ENCODE measurements at regions not wholly inside any gene's neighbourhood (a gene's known extent, or its start where the extent isn't known, plus 50 kb on each side); places are given as distances from the start of the nearest gene placed in this dataset.

DNA sequence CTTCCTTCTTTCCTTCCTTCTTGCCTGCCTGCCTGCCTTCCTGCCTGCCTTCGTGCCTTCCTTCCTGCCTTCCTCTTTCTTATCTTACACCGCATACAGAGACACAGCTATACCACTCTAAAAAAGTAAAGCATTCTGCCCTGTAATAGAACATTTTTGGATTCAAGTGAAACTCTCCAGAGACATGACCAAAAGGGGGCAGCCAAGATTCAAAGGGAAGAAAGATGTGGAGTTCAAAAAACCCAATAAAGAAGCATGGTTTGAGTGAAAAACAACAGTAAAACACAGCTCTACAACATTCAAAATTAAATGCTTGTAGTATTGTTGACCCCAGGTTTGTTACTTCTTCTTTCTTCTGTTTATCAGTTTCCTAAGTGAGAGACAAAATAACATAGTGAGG lies 914.9 kb upstream of the PCDH7 start:
- Histone ChIP-seq H3K4me2 (ENCODE audit: insufficient read depth, low read length) (no peak overlapping the region), H3K36me3 (ENCODE audit: insufficient read depth, low read length) (no peaks in the 10 kb centered on the region), H3K27ac (ENCODE audit: low read depth, low read length) (no peak overlapping the region), H3K9me3 (ENCODE audit: low read depth, low read length) (no peaks in the 10 kb centered on the region), H2AFZ (ENCODE audit: low read length) (no peak overlapping the region), H3K4me1 (ENCODE audit: insufficient read depth, low read length) (no peaks in the 10 kb centered on the region), H3K27me3 (ENCODE audit: insufficient read depth, low read length) (no peaks in the 10 kb centered on the region), H4K20me1 (ENCODE audit: insufficient read depth, low read length) (no peaks in the 10 kb centered on the region), H3K4me3 (ENCODE audit: insufficient read depth, low read length) (no peak overlapping the region), H3K79me2 (ENCODE audit: insufficient read depth, low read length) (no peaks in the 10 kb centered on the region)
- DNase-seq (ENCODE audit: insufficient read length, low spot score, missing footprints): no peak
- TF ChIP-seq, protein P1, sequence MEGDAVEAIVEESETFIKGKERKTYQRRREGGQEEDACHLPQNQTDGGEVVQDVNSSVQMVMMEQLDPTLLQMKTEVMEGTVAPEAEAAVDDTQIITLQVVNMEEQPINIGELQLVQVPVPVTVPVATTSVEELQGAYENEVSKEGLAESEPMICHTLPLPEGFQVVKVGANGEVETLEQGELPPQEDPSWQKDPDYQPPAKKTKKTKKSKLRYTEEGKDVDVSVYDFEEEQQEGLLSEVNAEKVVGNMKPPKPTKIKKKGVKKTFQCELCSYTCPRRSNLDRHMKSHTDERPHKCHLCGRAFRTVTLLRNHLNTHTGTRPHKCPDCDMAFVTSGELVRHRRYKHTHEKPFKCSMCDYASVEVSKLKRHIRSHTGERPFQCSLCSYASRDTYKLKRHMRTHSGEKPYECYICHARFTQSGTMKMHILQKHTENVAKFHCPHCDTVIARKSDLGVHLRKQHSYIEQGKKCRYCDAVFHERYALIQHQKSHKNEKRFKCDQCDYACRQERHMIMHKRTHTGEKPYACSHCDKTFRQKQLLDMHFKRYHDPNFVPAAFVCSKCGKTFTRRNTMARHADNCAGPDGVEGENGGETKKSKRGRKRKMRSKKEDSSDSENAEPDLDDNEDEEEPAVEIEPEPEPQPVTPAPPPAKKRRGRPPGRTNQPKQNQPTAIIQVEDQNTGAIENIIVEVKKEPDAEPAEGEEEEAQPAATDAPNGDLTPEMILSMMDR (IDR thresholded peaks at IDR 0.05; ENCODE audit: extremely low read depth, low read depth, low read length): no peak

DNA sequence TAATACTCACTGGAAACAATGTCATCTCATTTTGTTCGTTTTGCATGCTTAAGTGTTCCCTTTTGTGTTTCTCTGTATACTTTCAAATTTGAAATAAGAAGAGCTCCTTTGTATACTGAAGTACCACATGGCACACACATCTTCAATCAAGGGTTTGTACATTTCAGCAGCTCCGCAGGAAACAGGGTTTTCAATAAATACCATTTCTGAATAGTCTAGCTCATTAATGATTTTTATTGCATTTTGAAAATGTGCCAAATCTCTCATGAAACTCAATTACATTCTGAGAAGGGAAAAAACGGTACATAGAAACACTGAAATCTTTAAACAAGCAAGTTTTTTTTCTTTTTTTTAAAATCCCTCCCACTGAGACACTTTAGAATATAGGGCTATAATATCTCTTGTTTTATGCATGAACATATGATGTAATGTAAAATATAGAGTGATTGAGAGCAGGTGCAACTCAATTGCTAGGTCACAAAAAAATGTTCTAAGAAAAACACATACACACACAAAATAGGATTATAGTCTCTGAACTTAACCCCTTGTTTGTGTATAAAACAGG lies 914.2 kb upstream of the PCDH7 start:
- Histone ChIP-seq H3K27me3 (ENCODE audit: insufficient read depth, low read length) (no peaks in the 10 kb centered on the region), H3K4me1 (ENCODE audit: insufficient read depth, low read length) (no peaks in the 10 kb centered on the region), H3K9me3 (ENCODE audit: low read depth, low read length) (no peaks in the 10 kb centered on the region), H3K36me3 (ENCODE audit: insufficient read depth, low read length) (no peaks in the 10 kb centered on the region), H3K4me2 (ENCODE audit: insufficient read depth, low read length) (no peak overlapping the region), H3K4me3 (ENCODE audit: insufficient read depth, low read length) (no peak overlapping the region), H3K79me2 (ENCODE audit: insufficient read depth, low read length) (no peaks in the 10 kb centered on the region), H2AFZ (ENCODE audit: low read length) (no peak overlapping the region), H3K27ac (ENCODE audit: low read depth, low read length) (no peak overlapping the region), H4K20me1 (ENCODE audit: insufficient read depth, low read length) (no peaks in the 10 kb centered on the region)
- DNase-seq (ENCODE audit: insufficient read length, low spot score, missing footprints): no peak
- TF ChIP-seq, protein P1 (IDR thresholded peaks at IDR 0.05; ENCODE audit: extremely low read depth, low read depth, low read length): no peak

DNA sequence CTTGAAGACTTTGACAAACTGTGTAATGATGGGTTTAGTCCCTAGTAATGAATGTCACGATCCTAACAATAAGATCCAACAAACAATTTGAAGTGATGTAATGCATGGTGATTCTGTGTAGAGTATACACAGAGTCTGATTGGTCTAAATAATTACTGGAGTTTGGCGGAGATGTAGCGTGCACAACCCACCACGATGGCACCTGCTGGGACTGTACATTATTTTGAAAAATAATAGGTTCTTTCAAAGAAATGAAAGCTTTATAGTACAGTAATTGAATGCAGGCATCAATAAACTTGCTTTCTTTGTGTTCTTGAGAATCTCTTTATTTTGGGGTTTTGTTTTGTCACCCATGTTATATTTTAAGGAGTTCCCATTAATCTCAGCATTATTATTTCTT lies 902.2 kb upstream of the PCDH7 start:
- no peaks in the 10 kb centered on the region for H4K20me1 ChIP-seq (ENCODE audit: insufficient read depth, low read length)
- TF ChIP-seq, protein P1 (IDR thresholded peaks at IDR 0.05; ENCODE audit: extremely low read depth, low read depth, low read length): no peak
- no peaks in the 10 kb centered on the region for H3K36me3 ChIP-seq (ENCODE audit: insufficient read depth, low read length)

DNA sequence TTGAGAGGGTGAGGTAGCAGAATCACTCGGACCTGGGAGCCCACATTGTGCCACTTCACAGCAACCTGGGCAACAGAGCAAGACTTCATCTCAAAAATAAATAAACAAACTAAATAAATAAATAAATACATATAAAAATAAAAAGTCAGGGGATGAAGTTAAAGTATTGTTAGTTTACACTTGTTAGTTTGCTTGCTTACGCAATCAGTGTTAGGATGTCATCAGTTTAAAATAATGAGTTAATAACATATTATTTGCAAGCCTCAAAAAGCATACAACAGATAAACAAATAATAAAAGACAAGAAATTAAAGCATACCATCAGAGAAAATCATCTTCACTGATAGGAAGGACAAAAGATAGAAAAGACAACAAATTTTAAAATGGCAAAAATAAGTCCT lies 891.1 kb upstream of the PCDH7 start:
- no peak for DNase-seq (ENCODE audit: insufficient read length, low spot score, missing footprints)
- TF ChIP-seq, protein P1 (IDR thresholded peaks at IDR 0.05; ENCODE audit: extremely low read depth, low read depth, low read length): no peak

More for the DNA sequence above, 902.2 kb upstream of the PCDH7 start:
- Histone ChIP-seq H3K4me3 (ENCODE audit: insufficient read depth, low read length) (no peak overlapping the region), H3K4me2 (ENCODE audit: insufficient read depth, low read length) (no peak overlapping the region), H3K27ac (ENCODE audit: low read depth, low read length) (no peak overlapping the region), H3K4me1 (ENCODE audit: insufficient read depth, low read length) (no peaks in the 10 kb centered on the region), H2AFZ (ENCODE audit: low read length) (no peak overlapping the region), H3K9me3 (ENCODE audit: low read depth, low read length) (no peaks in the 10 kb centered on the region), H3K79me2 (ENCODE audit: insufficient read depth, low read length) (no peaks in the 10 kb centered on the region), H3K27me3 (ENCODE audit: insufficient read depth, low read length) (no peaks in the 10 kb centered on the region)
- DNase-seq (ENCODE audit: insufficient read length, low spot score, missing footprints): no peak

More for the DNA sequence above, 891.1 kb upstream of the PCDH7 start:
- no peak overlapping the region for H2AFZ ChIP-seq (ENCODE audit: low read length)
- H3K4me2 ChIP-seq (ENCODE audit: insufficient read depth, low read length): no peak overlapping the region
- H3K4me1 ChIP-seq (ENCODE audit: insufficient read depth, low read length): no peaks in the 10 kb centered on the region
- no peak overlapping the region for H3K27ac ChIP-seq (ENCODE audit: low read depth, low read length)
- H3K79me2 ChIP-seq (ENCODE audit: insufficient read depth, low read length): no peaks in the 10 kb centered on the region
- H3K36me3 ChIP-seq (ENCODE audit: insufficient read depth, low read length): no peaks in the 10 kb centered on the region
- no peaks in the 10 kb centered on the region for H3K9me3 ChIP-seq (ENCODE audit: low read depth, low read length)
- H4K20me1 ChIP-seq (ENCODE audit: insufficient read depth, low read length): no peaks in the 10 kb centered on the region
- no peak overlapping the region for H3K4me3 ChIP-seq (ENCODE audit: insufficient read depth, low read length)
- H3K27me3 ChIP-seq (ENCODE audit: insufficient read depth, low read length): no peaks in the 10 kb centered on the region
